CD4-positive, alpha-beta T cell treated with Interleukin-15 for 4 hours (primary cell): ENCODE measurements at regions not wholly inside any gene's neighbourhood (a gene's known extent, or its start where the extent isn't known, plus 50 kb on each side); places are given as distances from the start of the nearest gene placed in this dataset.
"Not testable (repeated sequence)": the region's sequence is repeated elsewhere in the genome, so short reads cannot be mapped to it uniquely, and the experiment has no call there.

ENCODE experiments used
- DNase-seq: peaks from one replicate; pipeline ENCODE4 v3.0.0-alpha.2; 2020; ENCODE audit warnings: low spot score

- no peak for DNase-seq
Observed at GRCh38 chr16:49940464-49941224, 84.4 kb upstream of the CNEP1R1 start.

GRCh38 chr16:49944221-49944620, 80.8 kb upstream of the CNEP1R1 start:
- no peak for DNase-seq

- DNase-seq: no peak
Observed at GRCh38 chr16:49947907-49948678, 76.9 kb upstream of the CNEP1R1 start.

GRCh38 chr16:49951574-49952195, 73.3 kb upstream of the CNEP1R1 start:
- DNase-seq: no peak

GRCh38 chr16:49952386-49952785, 72.6 kb upstream of the CNEP1R1 start:
- no peak for DNase-seq

- no peak for DNase-seq
Observed at GRCh38 chr16:49953090-49953489, 71.9 kb upstream of the CNEP1R1 start.

GRCh38 chr16:49955858-49956257, 69.2 kb upstream of the CNEP1R1 start:
- no peak for DNase-seq

GRCh38 chr16:49956915-49957314, 68.1 kb upstream of the CNEP1R1 start:
- DNase-seq: no peak

GRCh38 chr16:49958448-49958847, 66.6 kb upstream of the CNEP1R1 start:
- no peak for DNase-seq

GRCh38 chr16:49959552-49960277, 65.3 kb upstream of the CNEP1R1 start:
- DNase-seq: no peak

- DNase-seq: no peak
Observed at GRCh38 chr16:49961089-49961488, 63.9 kb upstream of the CNEP1R1 start.

- DNase-seq: not testable (repeated sequence)
Observed at GRCh38 chr16:49962566-49962965, 62.5 kb upstream of the CNEP1R1 start.

GRCh38 chr16:49964316-49964715, 60.7 kb upstream of the CNEP1R1 start:
- DNase-seq: no peak

- no peak for DNase-seq
Observed at GRCh38 chr16:49964973-49965372, 60.1 kb upstream of the CNEP1R1 start.

- DNase-seq: no peak
Observed at GRCh38 chr16:49967012-49967559, 57.9 kb upstream of the CNEP1R1 start.

GRCh38 chr16:49969091-49970030, 55.7 kb upstream of the CNEP1R1 start:
- DNase-seq: no peak

GRCh38 chr16:49970797-49971431, 54.1 kb upstream of the CNEP1R1 start:
- no peak for DNase-seq

GRCh38 chr16:49972280-49972679, 52.7 kb upstream of the CNEP1R1 start:
- no peak for DNase-seq

GRCh38 chr16:49972961-49973360, 52.1 kb upstream of the CNEP1R1 start:
- no peak for DNase-seq
